GM12873 (cell line): ENCODE measurements at regions not wholly inside any gene's neighbourhood (a gene's known extent, or its start where the extent isn't known, plus 50 kb on each side); places are given as distances from the start of the nearest gene placed in this dataset.

Experiments
- TF ChIP-seq, protein P1 (sequence below): IDR thresholded peaks from 2 replicates; pipeline ENCODE4 v1.5.1; 2012; ENCODE audit warnings: low read depth, mild to moderate bottlenecking, moderate library complexity, low read length, control low read depth; ENCODE audit not compliant: insufficient read depth; ENCODE audit errors: missing control alignments

- TF ChIP-seq, protein P1, sequence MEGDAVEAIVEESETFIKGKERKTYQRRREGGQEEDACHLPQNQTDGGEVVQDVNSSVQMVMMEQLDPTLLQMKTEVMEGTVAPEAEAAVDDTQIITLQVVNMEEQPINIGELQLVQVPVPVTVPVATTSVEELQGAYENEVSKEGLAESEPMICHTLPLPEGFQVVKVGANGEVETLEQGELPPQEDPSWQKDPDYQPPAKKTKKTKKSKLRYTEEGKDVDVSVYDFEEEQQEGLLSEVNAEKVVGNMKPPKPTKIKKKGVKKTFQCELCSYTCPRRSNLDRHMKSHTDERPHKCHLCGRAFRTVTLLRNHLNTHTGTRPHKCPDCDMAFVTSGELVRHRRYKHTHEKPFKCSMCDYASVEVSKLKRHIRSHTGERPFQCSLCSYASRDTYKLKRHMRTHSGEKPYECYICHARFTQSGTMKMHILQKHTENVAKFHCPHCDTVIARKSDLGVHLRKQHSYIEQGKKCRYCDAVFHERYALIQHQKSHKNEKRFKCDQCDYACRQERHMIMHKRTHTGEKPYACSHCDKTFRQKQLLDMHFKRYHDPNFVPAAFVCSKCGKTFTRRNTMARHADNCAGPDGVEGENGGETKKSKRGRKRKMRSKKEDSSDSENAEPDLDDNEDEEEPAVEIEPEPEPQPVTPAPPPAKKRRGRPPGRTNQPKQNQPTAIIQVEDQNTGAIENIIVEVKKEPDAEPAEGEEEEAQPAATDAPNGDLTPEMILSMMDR, result no peak
Measured at GRCh38 chr5:117182104-117182503, 607.5 kb upstream of the SEMA6A start.

GRCh38 chr5:117177302-117177701 is 602.7 kb upstream of the SEMA6A start:
- TF ChIP-seq, protein P1, result no peak

DNA sequence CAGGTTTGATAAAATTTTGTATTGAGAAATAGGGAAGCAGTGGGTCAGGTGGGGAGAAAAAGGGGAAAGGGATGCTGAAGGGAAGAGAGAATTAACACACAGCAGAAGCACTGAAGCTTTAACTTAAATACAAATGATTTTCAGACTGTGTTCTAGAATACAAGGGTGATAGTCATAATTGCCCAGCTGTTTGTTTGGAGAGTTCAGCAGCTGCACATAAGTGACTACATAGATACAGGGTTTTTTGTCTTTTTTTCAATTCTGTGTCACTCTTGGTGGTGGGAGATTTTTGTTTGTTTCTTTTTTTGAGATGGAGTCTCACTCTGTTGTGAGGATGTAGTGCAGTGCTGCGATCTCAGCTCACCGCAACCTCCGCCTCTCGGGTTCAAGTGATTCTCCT is 590.4 kb upstream of the SEMA6A start:
- TF ChIP-seq, protein P1, result no peak

GRCh38 chr5:117161718-117162335 is 587.2 kb upstream of the SEMA6A start:
- TF ChIP-seq, protein P1, result no peak

GRCh38 chr5:117160391-117160790 is 585.8 kb upstream of the SEMA6A start:
- TF ChIP-seq, protein P1, result no peak

DNA sequence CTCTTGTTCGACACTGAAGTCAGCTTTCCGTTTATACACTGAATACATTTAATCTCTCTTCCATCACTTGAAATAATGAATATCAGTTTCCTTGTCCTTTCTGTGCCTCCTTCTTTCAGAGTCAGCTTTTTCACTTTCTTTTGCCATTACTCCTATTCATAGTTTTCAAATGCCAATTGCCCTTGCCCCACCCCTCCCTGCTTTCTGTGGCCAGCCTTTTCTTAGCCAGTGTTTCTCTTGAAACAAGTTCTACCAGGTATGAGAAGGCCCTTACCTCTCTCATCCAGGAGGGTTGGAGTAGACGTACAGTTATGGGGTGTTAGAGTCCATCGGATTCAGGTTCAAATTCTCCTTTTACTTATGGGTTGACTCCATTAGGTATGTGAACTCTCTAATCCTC is 574.7 kb upstream of the SEMA6A start:
- TF ChIP-seq, protein P1, result no peak

DNA sequence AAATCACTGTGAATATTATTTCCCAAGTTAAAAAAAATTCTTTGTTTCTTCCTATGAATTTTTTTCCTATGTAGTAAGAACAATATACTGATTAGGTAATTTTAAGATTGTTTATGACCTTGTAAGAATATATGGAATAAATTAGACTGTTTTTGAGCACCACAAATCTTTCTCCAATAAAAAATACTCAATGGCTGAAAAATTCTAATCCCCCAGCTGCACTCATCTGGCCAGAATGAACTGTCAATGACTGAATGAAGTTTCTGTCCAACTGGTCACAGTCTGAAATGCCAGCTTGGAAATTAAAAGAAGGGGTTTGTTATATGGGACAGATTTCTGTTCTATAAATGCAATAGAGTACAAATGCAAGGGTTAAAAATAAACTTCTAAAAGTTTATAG is 569.5 kb upstream of the SEMA6A start:
- TF ChIP-seq, protein P1, result no peak
